K562 (cell line): ENCODE measurements at regions not wholly inside any gene's neighbourhood (a gene's known extent, or its start where the extent isn't known, plus 50 kb on each side); places are given as distances from the start of the nearest gene placed in this dataset.

Experiments used
- MECOM ChIP-seq: fragments of 250-450 bp; sonication (Bioruptor Pico); IDR thresholded peaks from 2 replicates; pipeline ENCODE4 v1.8.0; 2022; ENCODE audit warnings: inconsistent platforms
- SMAD1 ChIP-seq: fragments of 150-350 bp; IDR thresholded peaks from 2 replicates; pipeline ENCODE4 v1.6.1; 2014; ENCODE audit warnings: low read length, low read depth; ENCODE audit not compliant: partially characterized antibody
- TCF7 ChIP-seq: sonication (generic); IDR thresholded peaks from 2 replicates; pipeline ENCODE4 v1.6.1; 2016; ENCODE audit warnings: antibody characterized with exemption, borderline replicate concordance
- TF ChIP-seq, protein P1 (sequence below): fragments of 250-450 bp; sonication (Bioruptor Pico); IDR thresholded peaks from 2 replicates; pipeline ENCODE4 v1.5.0; 2020; ENCODE audit warnings: mild to moderate bottlenecking, borderline replicate concordance
- TF ChIP-seq, protein P2 (sequence below), 3 experiments: IDR thresholded peaks in 2 of 3; conservative IDR thresholded peaks in 1 of 3; 2 replicates each; pipeline ENCODE4 v1.5.1; 2011 to 2012; ENCODE audit warnings: low read length in 3 of 3, mild to moderate bottlenecking in 3 of 3, control low read depth in 2 of 3, improper control_type of control experiment in 1 of 3, inconsistent platforms in 1 of 3, low read depth in 1 of 3, mixed read lengths in 1 of 3, moderate library complexity in 1 of 3; ENCODE audit not compliant: insufficient read depth in 2 of 3

DNA sequence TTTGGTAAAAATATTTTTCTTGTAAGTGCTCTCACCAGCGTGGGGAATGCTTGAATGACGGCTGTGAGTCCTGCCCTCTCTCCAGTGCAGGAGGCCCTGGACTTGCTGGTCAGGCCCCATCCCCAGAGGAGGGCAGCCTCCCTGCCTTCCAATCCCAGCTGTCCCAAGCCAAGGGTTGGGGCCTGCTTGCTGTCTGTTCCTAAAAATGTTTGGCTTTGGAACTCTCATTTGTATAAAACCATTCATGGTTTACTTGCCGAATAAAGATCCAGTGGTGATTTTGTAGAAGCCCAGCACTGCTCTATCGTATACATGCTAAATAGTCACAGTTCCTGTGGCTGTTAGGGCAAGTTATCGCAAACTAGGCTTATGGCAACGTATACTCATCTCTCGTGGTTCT lies 121.7 kb downstream of the GLRX3 start:
- TF ChIP-seq, protein P1, sequence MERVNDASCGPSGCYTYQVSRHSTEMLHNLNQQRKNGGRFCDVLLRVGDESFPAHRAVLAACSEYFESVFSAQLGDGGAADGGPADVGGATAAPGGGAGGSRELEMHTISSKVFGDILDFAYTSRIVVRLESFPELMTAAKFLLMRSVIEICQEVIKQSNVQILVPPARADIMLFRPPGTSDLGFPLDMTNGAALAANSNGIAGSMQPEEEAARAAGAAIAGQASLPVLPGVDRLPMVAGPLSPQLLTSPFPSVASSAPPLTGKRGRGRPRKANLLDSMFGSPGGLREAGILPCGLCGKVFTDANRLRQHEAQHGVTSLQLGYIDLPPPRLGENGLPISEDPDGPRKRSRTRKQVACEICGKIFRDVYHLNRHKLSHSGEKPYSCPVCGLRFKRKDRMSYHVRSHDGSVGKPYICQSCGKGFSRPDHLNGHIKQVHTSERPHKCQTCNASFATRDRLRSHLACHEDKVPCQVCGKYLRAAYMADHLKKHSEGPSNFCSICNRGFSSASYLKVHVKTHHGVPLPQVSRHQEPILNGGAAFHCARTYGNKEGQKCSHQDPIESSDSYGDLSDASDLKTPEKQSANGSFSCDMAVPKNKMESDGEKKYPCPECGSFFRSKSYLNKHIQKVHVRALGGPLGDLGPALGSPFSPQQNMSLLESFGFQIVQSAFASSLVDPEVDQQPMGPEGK (CRISPR knock-in tag) = no peak
- TF ChIP-seq MECOM (CRISPR knock-in tag) = no peak
- TF ChIP-seq, protein P2, sequence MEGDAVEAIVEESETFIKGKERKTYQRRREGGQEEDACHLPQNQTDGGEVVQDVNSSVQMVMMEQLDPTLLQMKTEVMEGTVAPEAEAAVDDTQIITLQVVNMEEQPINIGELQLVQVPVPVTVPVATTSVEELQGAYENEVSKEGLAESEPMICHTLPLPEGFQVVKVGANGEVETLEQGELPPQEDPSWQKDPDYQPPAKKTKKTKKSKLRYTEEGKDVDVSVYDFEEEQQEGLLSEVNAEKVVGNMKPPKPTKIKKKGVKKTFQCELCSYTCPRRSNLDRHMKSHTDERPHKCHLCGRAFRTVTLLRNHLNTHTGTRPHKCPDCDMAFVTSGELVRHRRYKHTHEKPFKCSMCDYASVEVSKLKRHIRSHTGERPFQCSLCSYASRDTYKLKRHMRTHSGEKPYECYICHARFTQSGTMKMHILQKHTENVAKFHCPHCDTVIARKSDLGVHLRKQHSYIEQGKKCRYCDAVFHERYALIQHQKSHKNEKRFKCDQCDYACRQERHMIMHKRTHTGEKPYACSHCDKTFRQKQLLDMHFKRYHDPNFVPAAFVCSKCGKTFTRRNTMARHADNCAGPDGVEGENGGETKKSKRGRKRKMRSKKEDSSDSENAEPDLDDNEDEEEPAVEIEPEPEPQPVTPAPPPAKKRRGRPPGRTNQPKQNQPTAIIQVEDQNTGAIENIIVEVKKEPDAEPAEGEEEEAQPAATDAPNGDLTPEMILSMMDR (IDR thresholded peaks at IDR 0.05 in 2 of 3, conservative IDR thresholded peaks at IDR 0.05 in 1 of 3; ENCODE audit: insufficient read depth in 2 of 3, low read depth in 1 of 3, low read length in 3 of 3) = no peak
- no peak for TF ChIP-seq SMAD1
- no peak for TF ChIP-seq TCF7
